Astrocyte of the spinal cord (primary cell): ENCODE measurements at regions not wholly inside any gene's neighbourhood (a gene's known extent, or its start where the extent isn't known, plus 50 kb on each side); places are given as distances from the start of the nearest gene placed in this dataset.

Experiments
- DNase-seq: peaks from one replicate; pipeline ENCODE4 v3.0.0; 2011; ENCODE audit warnings: low read depth, low spot score
- H3K4me3 ChIP-seq: 2 replicates; pipeline ENCODE4 v1.5.1; 2011; ENCODE audit warnings: low read depth, mild to moderate bottlenecking, low read length, moderate library complexity
- in situ Hi-C: cut with HindIII; loops from 2 replicates; pipeline ENCODE4 v1.10.0; 2017; ENCODE audit warnings: low sequenced_read_pairs
- TF ChIP-seq, protein P1 (sequence below): IDR thresholded peaks from 2 replicates; pipeline ENCODE4 v1.5.1; 2012; ENCODE audit warnings: low read depth, mild to moderate bottlenecking, low read length, inconsistent platforms

DNA sequence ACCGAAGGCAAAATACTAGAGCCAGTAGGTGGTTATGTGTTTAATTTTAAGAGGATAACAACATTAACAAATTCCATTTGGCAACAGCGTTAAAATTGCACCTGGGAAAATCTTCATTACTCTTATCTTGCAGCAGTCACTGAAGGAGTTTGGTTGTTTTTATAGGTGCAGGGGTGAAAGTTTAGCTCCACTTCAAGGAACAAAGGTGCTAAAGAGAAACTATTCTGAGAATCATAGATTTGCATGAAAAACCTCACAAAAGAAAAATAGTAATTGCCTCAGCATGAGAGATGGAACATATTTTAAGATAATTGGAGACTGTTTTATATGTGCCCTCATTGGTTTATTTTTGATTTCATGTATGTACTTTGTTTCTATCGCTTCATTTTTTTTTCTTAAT is 444.4 kb downstream of the UTRN start:
- no peak overlapping the region for H3K4me3 ChIP-seq
- DNase-seq: no peak
- TF ChIP-seq, protein P1, sequence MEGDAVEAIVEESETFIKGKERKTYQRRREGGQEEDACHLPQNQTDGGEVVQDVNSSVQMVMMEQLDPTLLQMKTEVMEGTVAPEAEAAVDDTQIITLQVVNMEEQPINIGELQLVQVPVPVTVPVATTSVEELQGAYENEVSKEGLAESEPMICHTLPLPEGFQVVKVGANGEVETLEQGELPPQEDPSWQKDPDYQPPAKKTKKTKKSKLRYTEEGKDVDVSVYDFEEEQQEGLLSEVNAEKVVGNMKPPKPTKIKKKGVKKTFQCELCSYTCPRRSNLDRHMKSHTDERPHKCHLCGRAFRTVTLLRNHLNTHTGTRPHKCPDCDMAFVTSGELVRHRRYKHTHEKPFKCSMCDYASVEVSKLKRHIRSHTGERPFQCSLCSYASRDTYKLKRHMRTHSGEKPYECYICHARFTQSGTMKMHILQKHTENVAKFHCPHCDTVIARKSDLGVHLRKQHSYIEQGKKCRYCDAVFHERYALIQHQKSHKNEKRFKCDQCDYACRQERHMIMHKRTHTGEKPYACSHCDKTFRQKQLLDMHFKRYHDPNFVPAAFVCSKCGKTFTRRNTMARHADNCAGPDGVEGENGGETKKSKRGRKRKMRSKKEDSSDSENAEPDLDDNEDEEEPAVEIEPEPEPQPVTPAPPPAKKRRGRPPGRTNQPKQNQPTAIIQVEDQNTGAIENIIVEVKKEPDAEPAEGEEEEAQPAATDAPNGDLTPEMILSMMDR: no peak
- in situ Hi-C loops: no loop called here

DNA sequence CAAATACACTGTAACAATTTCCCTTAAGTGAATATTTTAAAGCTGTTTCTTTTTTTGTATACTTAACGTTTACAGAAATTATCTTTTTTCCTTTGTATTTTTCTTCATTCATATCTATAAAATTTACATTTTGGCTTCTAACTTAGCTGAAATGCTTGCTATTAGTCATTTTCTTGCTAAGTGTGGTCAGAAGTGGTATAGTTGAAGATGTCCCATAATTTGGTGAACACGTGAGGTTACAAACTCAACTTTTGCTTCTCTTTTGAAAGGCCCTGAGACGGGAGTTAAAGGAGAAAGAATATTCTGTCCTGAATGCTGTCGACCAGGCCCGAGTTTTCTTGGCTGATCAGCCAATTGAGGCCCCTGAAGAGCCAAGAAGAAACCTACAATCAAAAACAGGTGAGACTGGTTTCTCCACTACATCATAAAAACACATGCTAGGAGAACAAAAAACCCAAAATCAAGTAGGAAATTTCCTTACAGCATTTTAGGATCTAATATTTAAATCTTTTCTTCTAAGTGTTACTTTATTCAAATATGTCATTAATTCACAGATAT is 445.0 kb downstream of the UTRN start:
- in situ Hi-C loops: no loop called here
- TF ChIP-seq, protein P1: no peak
- no peak overlapping the region for H3K4me3 ChIP-seq
- DNase-seq: no peak

GRCh38 chr6:144731229-144731628 is 446.1 kb downstream of the UTRN start:
- in situ Hi-C loops: no loop called here
- DNase-seq: no peak
- TF ChIP-seq, protein P1: no peak

DNA sequence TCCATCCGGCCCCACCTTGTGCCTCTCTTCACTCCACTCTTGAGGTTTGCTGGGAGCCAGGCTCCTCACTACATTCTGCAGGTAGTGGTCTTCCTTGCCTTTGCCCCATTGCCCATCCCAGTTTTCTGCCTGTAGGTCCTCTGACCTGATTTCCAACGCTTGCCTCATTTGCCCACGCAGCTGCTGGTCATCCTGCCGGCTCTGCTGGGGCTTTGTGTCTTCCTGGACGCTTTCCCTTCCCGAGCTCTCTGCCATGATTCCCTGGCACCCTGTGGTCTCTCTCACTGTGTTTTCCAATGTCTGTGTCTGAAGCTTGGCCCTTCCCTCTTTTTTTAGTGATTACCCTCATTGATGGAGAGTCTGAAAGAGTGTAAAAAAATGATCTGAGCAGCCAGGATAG is 451.6 kb downstream of the UTRN start:
- TF ChIP-seq, protein P1: no peak
- no peak overlapping the region for H3K4me3 ChIP-seq
- DNase-seq: no peak
- in situ Hi-C loops: no loop called here

More at GRCh38 chr6:144731229-144731628, 446.1 kb downstream of the UTRN start:
- H3K4me3 ChIP-seq: no peak overlapping the region

DNA sequence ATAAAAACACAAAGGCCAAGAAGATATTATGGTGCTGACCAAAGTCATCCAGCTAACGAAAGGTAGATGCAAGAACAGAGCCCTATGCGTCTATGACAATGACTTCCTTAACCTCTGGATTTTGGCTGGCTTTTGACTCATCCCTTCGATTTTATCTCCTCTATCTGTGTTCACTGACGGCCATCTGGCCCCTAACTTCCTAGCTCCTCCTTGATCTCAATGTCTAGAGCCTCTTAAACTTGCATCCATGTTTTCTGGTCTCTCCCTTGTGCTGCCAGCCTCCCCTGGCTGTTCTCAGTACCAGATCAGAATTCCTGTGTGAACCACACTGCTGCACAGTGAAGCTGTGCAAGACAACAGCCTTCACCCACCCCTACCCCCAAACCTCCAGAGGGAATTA is 452.9 kb downstream of the UTRN start:
- TF ChIP-seq, protein P1: no peak
- in situ Hi-C loops: no loop called here
- no peak overlapping the region for H3K4me3 ChIP-seq
- no peak for DNase-seq

- no peak overlapping the region for H3K4me3 ChIP-seq
- in situ Hi-C loops: no loop called here
- DNase-seq: no peak
- TF ChIP-seq, protein P1: no peak
Observed at GRCh38 chr6:144739873-144740272, 454.7 kb downstream of the UTRN start.

GRCh38 chr6:144741659-144742058 is 456.5 kb downstream of the UTRN start:
- no peak overlapping the region for H3K4me3 ChIP-seq
- in situ Hi-C loops: no loop called here
- TF ChIP-seq, protein P1: no peak
- DNase-seq: no peak
